ENCODE measurements at regions not wholly inside any gene's neighbourhood (a gene's known extent, or its start where the extent isn't known, plus 50 kb on each side); places are given as distances from the start of the nearest gene placed in this dataset.
"Not testable (repeated sequence)": the region's sequence is repeated elsewhere in the genome, so short reads cannot be mapped to it uniquely, and the experiment has no call there.

- no peak for DNase-seq
Measured at GRCh38 chr2:2919574-2920365, 457.8 kb downstream of the EIPR1 start.

GRCh38 chr2:2919026-2919425, 458.6 kb downstream of the EIPR1 start:
- no peak for DNase-seq

- no peak for DNase-seq
Measured at GRCh38 chr2:2916621-2917020, 461.0 kb downstream of the EIPR1 start.

- DNase-seq = no peak
Measured at GRCh38 chr2:2914252-2914651, 463.4 kb downstream of the EIPR1 start.

GRCh38 chr2:2913601-2914120, 464.0 kb downstream of the EIPR1 start:
- DNase-seq = no peak

- DNase-seq = no peak
Measured at GRCh38 chr2:2912731-2913130, 464.9 kb downstream of the EIPR1 start.

- no peak for DNase-seq
Measured at GRCh38 chr2:2912293-2912692, 465.3 kb downstream of the EIPR1 start.

GRCh38 chr2:2910259-2910658, 467.4 kb downstream of the EIPR1 start:
- no peak for DNase-seq

- DNase-seq = no peak
Measured at GRCh38 chr2:2909086-2910035, 468.3 kb downstream of the EIPR1 start.

- DNase-seq = no peak
Measured at GRCh38 chr2:2906091-2906490, 471.5 kb downstream of the EIPR1 start.

- DNase-seq = no peak
Measured at GRCh38 chr2:2904721-2905350, 472.8 kb downstream of the EIPR1 start.

- no peak for DNase-seq
Measured at GRCh38 chr2:2902547-2903281, 474.9 kb downstream of the EIPR1 start.

- no peak for DNase-seq
Measured at GRCh38 chr2:2901384-2902345, 476.0 kb downstream of the EIPR1 start.

- DNase-seq = no peak
Measured at GRCh38 chr2:2899826-2900225, 477.8 kb downstream of the EIPR1 start.

GRCh38 chr2:2898744-2899143, 478.9 kb downstream of the EIPR1 start:
- no peak for DNase-seq

- no peak for DNase-seq
Measured at GRCh38 chr2:2896643-2897042, 481.0 kb downstream of the EIPR1 start.

GRCh38 chr2:2896011-2896410, 481.6 kb downstream of the EIPR1 start:
- DNase-seq = no peak

- not testable (repeated sequence) for DNase-seq
Measured at GRCh38 chr2:2894011-2894410, 483.6 kb downstream of the EIPR1 start.

- DNase-seq = no peak
Measured at GRCh38 chr2:2892892-2893291, 484.7 kb downstream of the EIPR1 start.

- DNase-seq = no peak
Measured at GRCh38 chr2:2892378-2892777, 485.2 kb downstream of the EIPR1 start.

GRCh38 chr2:2890901-2891300, 486.7 kb downstream of the EIPR1 start:
- DNase-seq = no peak
